Endodermal cell (in vitro differentiated cells): ENCODE measurements at regions not wholly inside any gene's neighbourhood (a gene's known extent, or its start where the extent isn't known, plus 50 kb on each side); places are given as distances from the start of the nearest gene placed in this dataset.

Experiments used
- DNase-seq: peaks from one replicate; pipeline ENCODE4 v3.0.0-alpha.2; 2017
- H3K27ac ChIP-seq: 2 replicates; pipeline ENCODE4 v1.5.1; 2013; ENCODE audit warnings: mild to moderate bottlenecking, low read depth, low read length, moderate library complexity
- H3K27me3 ChIP-seq: 2 replicates; pipeline ENCODE4 v1.6.1; 2013; ENCODE audit warnings: mild to moderate bottlenecking, low read length, moderate library complexity; ENCODE audit not compliant: insufficient read depth, control insufficient read depth, poor library complexity, severe bottlenecking
- H3K36me3 ChIP-seq: 2 replicates; pipeline ENCODE4 v1.7.0; 2013; ENCODE audit warnings: mild to moderate bottlenecking, low read length, moderate library complexity; ENCODE audit not compliant: control insufficient read depth, insufficient read depth
- H3K4me1 ChIP-seq: one replicate; pipeline ENCODE4 v1.7.0; 2013; ENCODE audit warnings: low read length; ENCODE audit not compliant: control insufficient read depth, insufficient read depth
- H3K4me3 ChIP-seq: 2 replicates; pipeline ENCODE4 v1.5.1; 2013; ENCODE audit warnings: mild to moderate bottlenecking, low read length, moderate library complexity
- H3K9ac ChIP-seq: 2 replicates; pipeline ENCODE4 v1.6.1; 2013; ENCODE audit warnings: mild to moderate bottlenecking, low read length, moderate library complexity; ENCODE audit not compliant: poor library complexity, severe bottlenecking; ENCODE audit errors: extremely low read depth
- H3K9me3 ChIP-seq: 2 replicates; pipeline ENCODE4 v1.6.1; 2013; ENCODE audit warnings: mild to moderate bottlenecking, low read length, moderate library complexity; ENCODE audit not compliant: control insufficient read depth
- H3K27ac Mint-ChIP-seq: 2 replicates; pipeline ENCODE4 v1.8.0; 2020; ENCODE audit warnings: mixed read lengths
- H3K27me3 Mint-ChIP-seq: 2 replicates; pipeline ENCODE4 v1.8.0; 2021; ENCODE audit warnings: mild to moderate bottlenecking, mixed read lengths; ENCODE audit not compliant: insufficient read depth
- H3K36me3 Mint-ChIP-seq: 2 replicates; pipeline ENCODE4 v1.8.0; 2020; ENCODE audit warnings: low read depth, mixed read lengths
- H3K4me1 Mint-ChIP-seq: 2 replicates; pipeline ENCODE4 v1.8.0; 2020; ENCODE audit warnings: mixed read lengths
- H3K4me3 Mint-ChIP-seq: 2 replicates; pipeline ENCODE4 v1.8.0; 2020; ENCODE audit warnings: mild to moderate bottlenecking, moderate library complexity, mixed read lengths
- H3K9me3 Mint-ChIP-seq: 2 replicates; pipeline ENCODE4 v1.8.0; 2020; ENCODE audit warnings: mild to moderate bottlenecking, mixed read lengths
- CTCF ChIP-seq: fragments of 200-600 bp; sonication (generic); conservative IDR thresholded peaks from 2 replicates; pipeline ENCODE4 v1.5.0; 2021; ENCODE audit warnings: antibody characterized with exemption, mild to moderate bottlenecking
- WGBS, 2 experiments: methylation state at CpG; one replicate each; pipeline versions ENCODE4 v1.1.5 to v1.1.7; 2013; ENCODE audit warnings: missing lambda C conversion rate in 2 of 2, mixed read lengths in 1 of 2; ENCODE audit not compliant: insufficient coverage in 1 of 2, insufficient read length in 1 of 2; 5-methylcytosine and 5-hydroxymethylcytosine counted together

- Mint-ChIP-seq H3K27me3 (peaks cover 49% of the 10 kb centered on the region), H3K4me1 (peaks cover 18% of the 10 kb centered on the region), H3K4me3 (no peak overlapping the region), H3K9me3 (no peaks in the 10 kb centered on the region), H3K36me3 (no peaks in the 10 kb centered on the region), H3K27ac (no peak overlapping the region)
- WGBS, 2 experiments: 14 to 16% methylated on average over 3 to 11 of the region's 11 CpGs
- H3K27me3 ChIP-seq: peaks cover 46% of the 10 kb centered on the region
- no peak overlapping the region for H3K9ac ChIP-seq
- H3K4me3 ChIP-seq: no peak overlapping the region
- TF ChIP-seq CTCF: no peak
- H3K27ac ChIP-seq: no peak overlapping the region
- peak; percentile 92 for DNase-seq
- H3K9me3 ChIP-seq: no peaks in the 10 kb centered on the region
- no peaks in the 10 kb centered on the region for H3K36me3 ChIP-seq
- no peaks in the 10 kb centered on the region for H3K4me1 ChIP-seq
Measured at GRCh38 chr5:141753971-141754713, 72.1 kb upstream of the ARAP3 start.

- Mint-ChIP-seq H3K4me1 (peaks cover 12% of the 10 kb centered on the region), H3K9me3 (no peaks in the 10 kb centered on the region), H3K4me3 (no peak overlapping the region), H3K27me3 (peaks cover 50% of the 10 kb centered on the region), H3K36me3 (no peaks in the 10 kb centered on the region), H3K27ac (no peak overlapping the region)
- peaks cover 53% of the 10 kb centered on the region for H3K27me3 ChIP-seq
- no peak overlapping the region for H3K4me3 ChIP-seq
- WGBS, 2 experiments: 34 to 59% methylated on average over 5 to 51 of the region's 51 CpGs
- no peaks in the 10 kb centered on the region for H3K36me3 ChIP-seq
- no peak overlapping the region for H3K27ac ChIP-seq
- H3K9me3 ChIP-seq: no peaks in the 10 kb centered on the region
- no peak for DNase-seq
- no peak overlapping the region for H3K9ac ChIP-seq
- H3K4me1 ChIP-seq: no peaks in the 10 kb centered on the region
- no peak for TF ChIP-seq CTCF
Measured at GRCh38 chr5:141753143-141753970, 71.3 kb upstream of the ARAP3 start.

- no peak overlapping the region for H3K27ac ChIP-seq
- DNase-seq: peak; percentile 93
- 61 to 65% methylated on average over 9 to 11 of the region's 11 CpGs for WGBS, 2 experiments
Measured at GRCh38 chr5:141747152-141748141, 65.4 kb upstream of the ARAP3 start.

More at GRCh38 chr5:141747152-141748141, 65.4 kb upstream of the ARAP3 start:
- peaks cover 3% of the 10 kb centered on the region for H3K4me1 Mint-ChIP-seq
- Histone ChIP-seq H3K4me1 (no peaks in the 10 kb centered on the region), H3K9ac (no peak overlapping the region), H3K4me3 (no peak overlapping the region), H3K27me3 (peaks cover 41% of the 10 kb centered on the region), H3K9me3 (no peaks in the 10 kb centered on the region), H3K36me3 (no peaks in the 10 kb centered on the region)
- H3K9me3 Mint-ChIP-seq: no peaks in the 10 kb centered on the region
- TF ChIP-seq CTCF: no peak
- no peaks in the 10 kb centered on the region for H3K36me3 Mint-ChIP-seq
- no peak overlapping the region for H3K4me3 Mint-ChIP-seq
- H3K27ac Mint-ChIP-seq: no peak overlapping the region
- peaks cover 31% of the 10 kb centered on the region for H3K27me3 Mint-ChIP-seq
